LoVo (cell line): ENCODE measurements at regions not wholly inside any gene's neighbourhood (a gene's known extent, or its start where the extent isn't known, plus 50 kb on each side); places are given as distances from the start of the nearest gene placed in this dataset.

Experiments
- DNase-seq: peaks from one replicate; pipeline ENCODE4 v3.0.0-alpha.2; 2016; ENCODE audit warnings: low spot score

- no peak for DNase-seq
Measured at GRCh38 chr20:7650086-7650879, 290.0 kb downstream of the HAO1 start.

GRCh38 chr20:7654231-7654630 lies 286.0 kb downstream of the HAO1 start:
- DNase-seq: no peak

- no peak for DNase-seq
Measured at GRCh38 chr20:7656687-7657467, 283.4 kb downstream of the HAO1 start.

GRCh38 chr20:7657569-7657968 lies 282.7 kb downstream of the HAO1 start:
- no peak for DNase-seq

GRCh38 chr20:7660165-7660564 lies 280.1 kb downstream of the HAO1 start:
- no peak for DNase-seq

GRCh38 chr20:7665376-7665775 lies 274.9 kb downstream of the HAO1 start:
- no peak for DNase-seq

- DNase-seq: no peak
Measured at GRCh38 chr20:7667194-7667593, 273.1 kb downstream of the HAO1 start.

GRCh38 chr20:7672571-7672970 lies 267.7 kb downstream of the HAO1 start:
- DNase-seq: no peak

- no peak for DNase-seq
Measured at GRCh38 chr20:7673841-7674240, 266.4 kb downstream of the HAO1 start.

GRCh38 chr20:7682916-7683315 lies 257.3 kb downstream of the HAO1 start:
- DNase-seq: no peak

GRCh38 chr20:7687065-7687464 lies 253.2 kb downstream of the HAO1 start:
- no peak for DNase-seq

GRCh38 chr20:7689151-7689550 lies 251.1 kb downstream of the HAO1 start:
- no peak for DNase-seq

GRCh38 chr20:7691647-7692269 lies 248.5 kb downstream of the HAO1 start:
- DNase-seq: no peak

GRCh38 chr20:7692478-7692877 lies 247.8 kb downstream of the HAO1 start:
- no peak for DNase-seq

- DNase-seq: no peak
Measured at GRCh38 chr20:7693761-7694160, 246.5 kb downstream of the HAO1 start.

- no peak for DNase-seq
Measured at GRCh38 chr20:7695051-7695495, 245.2 kb downstream of the HAO1 start.

GRCh38 chr20:7695635-7696034 lies 244.6 kb downstream of the HAO1 start:
- DNase-seq: no peak

- no peak for DNase-seq
Measured at GRCh38 chr20:7696311-7696710, 243.9 kb downstream of the HAO1 start.

GRCh38 chr20:7702141-7702540 lies 238.1 kb downstream of the HAO1 start:
- no peak for DNase-seq

GRCh38 chr20:7703551-7703961 lies 236.7 kb downstream of the HAO1 start:
- DNase-seq: no peak

- DNase-seq: no peak
Measured at GRCh38 chr20:7703996-7704395, 236.3 kb downstream of the HAO1 start.

GRCh38 chr20:7708112-7708511 lies 232.1 kb downstream of the HAO1 start:
- no peak for DNase-seq

GRCh38 chr20:7708782-7709181 lies 231.5 kb downstream of the HAO1 start:
- no peak for DNase-seq
